ENCODE measurements at regions not wholly inside any gene's neighbourhood (a gene's known extent, or its start where the extent isn't known, plus 50 kb on each side); places are given as distances from the start of the nearest gene placed in this dataset.

DNA sequence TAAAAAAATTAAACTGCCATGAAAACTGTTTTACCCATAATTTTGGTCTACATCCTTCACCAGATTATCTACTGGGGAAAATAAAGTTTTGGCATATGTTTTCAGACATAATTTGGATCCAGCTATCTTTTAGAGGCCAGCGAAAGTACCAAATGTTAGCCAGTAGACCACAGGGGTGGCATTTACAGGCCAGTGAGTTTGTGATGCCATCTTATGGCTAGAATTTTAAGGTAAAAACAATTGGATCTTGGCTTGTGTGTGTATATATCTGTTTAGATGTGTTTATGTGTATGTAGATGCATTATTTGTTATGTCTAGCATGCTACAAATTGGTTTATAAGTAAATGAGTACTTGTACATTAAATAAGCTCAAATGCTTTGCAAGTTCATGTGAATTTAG, 322.6 kb downstream of the ASXL3 start (continued):
- no peak for TF ChIP-seq PATZ1 (CRISPR knock-in tag; IDR thresholded peaks at IDR 0.05; ENCODE audit: borderline replicate concordance)

DNA sequence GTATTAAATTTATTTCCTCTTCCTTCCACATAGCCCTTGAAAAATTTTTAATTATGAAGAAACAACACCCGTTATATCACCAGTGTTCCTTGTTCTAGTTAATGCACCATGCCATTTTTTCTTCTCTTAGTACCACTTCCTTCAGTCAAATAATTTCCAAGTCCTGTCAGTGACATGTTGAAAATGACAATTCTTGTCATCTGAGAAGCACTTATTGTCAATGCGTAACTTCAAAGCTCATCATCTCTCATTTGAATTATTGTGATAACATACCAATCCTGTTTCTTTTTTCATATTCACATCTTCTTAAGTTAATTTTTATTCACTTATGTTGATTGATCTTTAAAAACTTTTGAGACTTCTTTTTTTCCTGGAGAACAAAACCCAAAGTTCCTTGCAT, 320.4 kb downstream of the ASXL3 start:
- ATAC-seq, result no peak
- TF ChIP-seq ZFP3 (CRISPR knock-in tag; IDR thresholded peaks at IDR 0.05) (no peak), ZNF70 (CRISPR knock-in tag; IDR thresholded peaks at IDR 0.05) (no peak)

DNA sequence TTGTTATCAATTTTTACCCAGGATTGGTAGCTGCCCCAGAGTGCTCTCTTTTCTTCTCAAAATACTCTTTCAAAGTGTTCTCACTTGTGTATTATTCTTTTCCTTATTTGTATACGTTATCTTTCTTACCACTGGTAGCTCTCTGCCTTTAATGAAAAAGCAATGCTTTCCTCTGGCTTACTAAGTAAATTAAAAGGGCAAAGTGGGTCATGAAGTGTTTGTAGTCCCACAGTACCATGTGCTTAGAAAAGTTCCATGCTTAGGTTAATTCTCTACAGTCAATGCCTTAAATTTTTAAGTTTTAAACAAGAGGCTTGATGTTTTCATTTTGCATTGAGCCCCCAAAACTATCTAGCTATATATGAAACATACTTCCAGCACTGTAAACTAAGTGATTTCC, 300.2 kb downstream of the ASXL3 start:
- TF ChIP-seq, protein P1, sequence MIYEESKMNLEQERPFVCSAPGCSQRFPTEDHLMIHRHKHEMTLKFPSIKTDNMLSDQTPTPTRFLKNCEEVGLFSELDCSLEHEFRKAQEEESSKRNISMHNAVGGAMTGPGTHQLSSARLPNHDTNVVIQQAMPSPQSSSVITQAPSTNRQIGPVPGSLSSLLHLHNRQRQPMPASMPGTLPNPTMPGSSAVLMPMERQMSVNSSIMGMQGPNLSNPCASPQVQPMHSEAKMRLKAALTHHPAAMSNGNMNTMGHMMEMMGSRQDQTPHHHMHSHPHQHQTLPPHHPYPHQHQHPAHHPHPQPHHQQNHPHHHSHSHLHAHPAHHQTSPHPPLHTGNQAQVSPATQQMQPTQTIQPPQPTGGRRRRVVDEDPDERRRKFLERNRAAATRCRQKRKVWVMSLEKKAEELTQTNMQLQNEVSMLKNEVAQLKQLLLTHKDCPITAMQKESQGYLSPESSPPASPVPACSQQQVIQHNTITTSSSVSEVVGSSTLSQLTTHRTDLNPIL (CRISPR knock-in tag; IDR thresholded peaks at IDR 0.05; ENCODE audit: low read depth), result no peak
- TF ChIP-seq ISL1 (CRISPR knock-in tag; IDR thresholded peaks at IDR 0.05) (no peak), ZNF565 (CRISPR knock-in tag; conservative IDR thresholded peaks at IDR 0.05; ENCODE audit: low read depth) (no peak), PATZ1 (CRISPR knock-in tag; IDR thresholded peaks at IDR 0.05; ENCODE audit: borderline replicate concordance) (no peak), TOX (CRISPR knock-in tag; IDR thresholded peaks at IDR 0.05; ENCODE audit: borderline replicate concordance) (no peak), ESRRG (CRISPR knock-in tag; IDR thresholded peaks at IDR 0.05) (no peak), RARB (CRISPR knock-in tag; IDR thresholded peaks at IDR 0.05) (no peak), CSDC2 (CRISPR knock-in tag; IDR thresholded peaks at IDR 0.05) (no peak), SNAI2 (CRISPR knock-in tag; IDR thresholded peaks at IDR 0.05) (no peak), ZFP3 (CRISPR knock-in tag; IDR thresholded peaks at IDR 0.05) (no peak), OSR1 (CRISPR knock-in tag; IDR thresholded peaks at IDR 0.05) (no peak), TCF4 (CRISPR knock-in tag; IDR thresholded peaks at IDR 0.05; ENCODE audit: borderline replicate concordance) (no peak), ZNF8 (CRISPR knock-in tag; IDR thresholded peaks at IDR 0.05) (no peak), ZC3H10 (CRISPR knock-in tag; IDR thresholded peaks at IDR 0.05) (no peak), ARNTL (CRISPR knock-in tag; IDR thresholded peaks at IDR 0.05; ENCODE audit: borderline replicate concordance, low read depth) (no peak)
- TF ChIP-seq, protein P2, sequence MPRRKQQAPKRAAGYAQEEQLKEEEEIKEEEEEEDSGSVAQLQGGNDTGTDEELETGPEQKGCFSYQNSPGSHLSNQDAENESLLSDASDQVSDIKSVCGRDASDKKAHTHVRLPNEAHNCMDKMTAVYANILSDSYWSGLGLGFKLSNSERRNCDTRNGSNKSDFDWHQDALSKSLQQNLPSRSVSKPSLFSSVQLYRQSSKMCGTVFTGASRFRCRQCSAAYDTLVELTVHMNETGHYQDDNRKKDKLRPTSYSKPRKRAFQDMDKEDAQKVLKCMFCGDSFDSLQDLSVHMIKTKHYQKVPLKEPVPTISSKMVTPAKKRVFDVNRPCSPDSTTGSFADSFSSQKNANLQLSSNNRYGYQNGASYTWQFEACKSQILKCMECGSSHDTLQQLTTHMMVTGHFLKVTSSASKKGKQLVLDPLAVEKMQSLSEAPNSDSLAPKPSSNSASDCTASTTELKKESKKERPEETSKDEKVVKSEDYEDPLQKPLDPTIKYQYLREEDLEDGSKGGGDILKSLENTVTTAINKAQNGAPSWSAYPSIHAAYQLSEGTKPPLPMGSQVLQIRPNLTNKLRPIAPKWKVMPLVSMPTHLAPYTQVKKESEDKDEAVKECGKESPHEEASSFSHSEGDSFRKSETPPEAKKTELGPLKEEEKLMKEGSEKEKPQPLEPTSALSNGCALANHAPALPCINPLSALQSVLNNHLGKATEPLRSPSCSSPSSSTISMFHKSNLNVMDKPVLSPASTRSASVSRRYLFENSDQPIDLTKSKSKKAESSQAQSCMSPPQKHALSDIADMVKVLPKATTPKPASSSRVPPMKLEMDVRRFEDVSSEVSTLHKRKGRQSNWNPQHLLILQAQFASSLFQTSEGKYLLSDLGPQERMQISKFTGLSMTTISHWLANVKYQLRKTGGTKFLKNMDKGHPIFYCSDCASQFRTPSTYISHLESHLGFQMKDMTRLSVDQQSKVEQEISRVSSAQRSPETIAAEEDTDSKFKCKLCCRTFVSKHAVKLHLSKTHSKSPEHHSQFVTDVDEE (CRISPR knock-in tag; IDR thresholded peaks at IDR 0.05), result no peak
- TF ChIP-seq, protein P3, sequence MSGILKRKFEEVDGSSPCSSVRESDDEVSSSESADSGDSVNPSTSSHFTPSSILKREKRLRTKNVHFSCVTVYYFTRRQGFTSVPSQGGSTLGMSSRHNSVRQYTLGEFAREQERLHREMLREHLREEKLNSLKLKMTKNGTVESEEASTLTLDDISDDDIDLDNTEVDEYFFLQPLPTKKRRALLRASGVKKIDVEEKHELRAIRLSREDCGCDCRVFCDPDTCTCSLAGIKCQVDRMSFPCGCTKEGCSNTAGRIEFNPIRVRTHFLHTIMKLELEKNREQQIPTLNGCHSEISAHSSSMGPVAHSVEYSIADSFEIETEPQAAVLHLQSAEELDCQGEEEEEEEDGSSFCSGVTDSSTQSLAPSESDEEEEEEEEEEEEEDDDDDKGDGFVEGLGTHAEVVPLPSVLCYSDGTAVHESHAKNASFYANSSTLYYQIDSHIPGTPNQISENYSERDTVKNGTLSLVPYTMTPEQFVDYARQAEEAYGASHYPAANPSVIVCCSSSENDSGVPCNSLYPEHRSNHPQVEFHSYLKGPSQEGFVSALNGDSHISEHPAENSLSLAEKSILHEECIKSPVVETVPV (CRISPR knock-in tag; IDR thresholded peaks at IDR 0.05), result no peak
- no peak for ATAC-seq

DNA sequence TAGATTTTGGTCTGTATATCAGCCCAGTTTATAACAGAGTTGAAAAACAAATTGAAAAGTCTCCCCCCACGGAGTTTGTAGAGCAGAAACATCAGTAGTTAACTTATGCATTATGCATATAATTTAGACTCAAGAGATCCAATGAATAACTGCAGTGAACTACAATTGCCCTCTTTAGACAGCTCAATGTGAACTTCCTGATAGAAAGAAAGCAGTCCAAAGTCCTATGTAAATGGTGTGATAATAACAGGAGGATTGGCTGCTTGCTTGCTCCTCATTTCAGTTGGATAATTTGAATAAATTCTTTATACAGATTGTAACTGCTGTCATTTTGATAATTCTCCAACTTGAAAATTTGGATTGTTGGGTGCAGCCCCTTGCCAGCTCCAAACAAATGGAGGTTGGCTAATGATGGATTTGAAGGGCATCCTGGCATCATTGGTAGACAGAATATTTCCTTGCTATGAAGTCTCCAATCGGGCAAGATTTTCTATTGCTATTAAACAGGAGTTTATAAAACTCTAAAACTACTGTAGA, 297.1 kb downstream of the ASXL3 start:
- no peak for ATAC-seq
- TF ChIP-seq, protein P3 (CRISPR knock-in tag; IDR thresholded peaks at IDR 0.05), result no peak
- no peak for TF ChIP-seq ZNF565 (CRISPR knock-in tag; conservative IDR thresholded peaks at IDR 0.05; ENCODE audit: low read depth)
- no peak for TF ChIP-seq ZFP30 (CRISPR knock-in tag; IDR thresholded peaks at IDR 0.05)
- TF ChIP-seq ISL1 (CRISPR knock-in tag; IDR thresholded peaks at IDR 0.05), result no peak
- TF ChIP-seq CSDC2 (CRISPR knock-in tag; IDR thresholded peaks at IDR 0.05), result no peak
- TF ChIP-seq SNAI2 (CRISPR knock-in tag; IDR thresholded peaks at IDR 0.05), result no peak
- TF ChIP-seq BACH2 (CRISPR knock-in tag; IDR thresholded peaks at IDR 0.05; ENCODE audit: borderline replicate concordance), result no peak
- no peak for TF ChIP-seq ZNF8 (CRISPR knock-in tag; IDR thresholded peaks at IDR 0.05)
- no peak for TF ChIP-seq ZNF70 (CRISPR knock-in tag; IDR thresholded peaks at IDR 0.05)
- TF ChIP-seq POU6F1 (CRISPR knock-in tag; IDR thresholded peaks at IDR 0.05; ENCODE audit: borderline replicate concordance, low read depth), result no peak
- no peak for TF ChIP-seq TCF4 (CRISPR knock-in tag; IDR thresholded peaks at IDR 0.05; ENCODE audit: borderline replicate concordance)
- TF ChIP-seq ESRRG (CRISPR knock-in tag; IDR thresholded peaks at IDR 0.05), result no peak
- TF ChIP-seq ARNTL (CRISPR knock-in tag; IDR thresholded peaks at IDR 0.05; ENCODE audit: borderline replicate concordance, low read depth), result no peak
- TF ChIP-seq, protein P1 (CRISPR knock-in tag; IDR thresholded peaks at IDR 0.05; ENCODE audit: low read depth), result no peak

Measured in SK-N-SH treated with all-trans-retinoic acid at 6 μM for 48 hours (cell line).